HL-60 (cell line): ENCODE measurements at regions not wholly inside any gene's neighbourhood (a gene's known extent, or its start where the extent isn't known, plus 50 kb on each side); places are given as distances from the start of the nearest gene placed in this dataset.

Source experiments
- DNase-seq, 2 experiments: peaks; one replicate each; pipeline ENCODE4 v3.0.0-alpha.2; 2010 to 2020; ENCODE audit warnings: low read depth in 1 of 2, low spot score in 1 of 2
- H3K27ac ChIP-seq: fragments of 250-450 bp; sonication (Bioruptor Pico); replicated peaks from 2 replicates; pipeline ENCODE4 v1.5.1; 2020; ENCODE audit warnings: mild to moderate bottlenecking, moderate library complexity
- H3K27me3 ChIP-seq: fragments of 250-450 bp; sonication (Bioruptor Pico); 2 replicates; pipeline ENCODE4 v1.5.1; 2021; ENCODE audit warnings: mild to moderate bottlenecking, moderate library complexity; ENCODE audit not compliant: insufficient read depth, poor library complexity, severe bottlenecking
- H3K4me3 ChIP-seq: replicated peaks from 2 replicates; pipeline ENCODE4 v1.5.1; 2011; ENCODE audit warnings: mild to moderate bottlenecking, control low read depth, low read length; ENCODE audit not compliant: insufficient read depth
- GABPA ChIP-seq: IDR thresholded peaks from 2 replicates; pipeline ENCODE4 v1.6.1; 2012; ENCODE audit warnings: low read depth
- POLR2AphosphoS5 ChIP-seq: IDR thresholded peaks from 2 replicates; pipeline ENCODE4 v1.6.1; 2012; ENCODE audit warnings: low read depth
- REST ChIP-seq: IDR thresholded peaks from 2 replicates; pipeline ENCODE4 v1.6.1; 2012; ENCODE audit warnings: low read depth; ENCODE audit not compliant: insufficient replicate concordance
- SPI1 ChIP-seq: IDR thresholded peaks from 2 replicates; pipeline ENCODE4 v1.6.1; 2012; ENCODE audit warnings: low read depth, mild to moderate bottlenecking, borderline replicate concordance
- TF ChIP-seq, protein P1 (sequence below): IDR thresholded peaks from one replicate; pipeline ENCODE4 v1.5.1; 2011; ENCODE audit warnings: low read length, control low read depth, inconsistent platforms; ENCODE audit not compliant: insufficient read depth

DNA sequence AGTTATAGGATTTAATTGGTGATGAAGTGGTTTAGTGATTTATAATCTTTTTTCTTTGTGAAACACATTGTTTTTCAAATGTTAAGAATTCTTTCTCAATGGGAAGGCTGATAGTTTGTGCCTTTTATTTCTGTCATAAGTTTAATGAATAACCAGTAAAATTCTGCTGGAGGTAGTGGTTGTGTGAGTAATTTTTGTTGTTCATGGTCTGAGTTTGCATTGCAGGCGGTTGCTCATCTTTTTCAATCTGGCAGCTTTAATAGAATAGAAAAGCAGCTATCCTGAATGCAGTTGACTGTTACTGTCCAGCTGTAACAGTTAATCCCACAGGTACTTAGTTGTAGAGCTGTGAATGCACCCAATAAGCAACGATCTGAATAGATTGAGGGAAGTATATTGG is 215.6 kb upstream of the AFF2 start:
- TF ChIP-seq POLR2AphosphoS5 (no peak), REST (no peak), GABPA (no peak), SPI1 (no peak)
- TF ChIP-seq, protein P1, sequence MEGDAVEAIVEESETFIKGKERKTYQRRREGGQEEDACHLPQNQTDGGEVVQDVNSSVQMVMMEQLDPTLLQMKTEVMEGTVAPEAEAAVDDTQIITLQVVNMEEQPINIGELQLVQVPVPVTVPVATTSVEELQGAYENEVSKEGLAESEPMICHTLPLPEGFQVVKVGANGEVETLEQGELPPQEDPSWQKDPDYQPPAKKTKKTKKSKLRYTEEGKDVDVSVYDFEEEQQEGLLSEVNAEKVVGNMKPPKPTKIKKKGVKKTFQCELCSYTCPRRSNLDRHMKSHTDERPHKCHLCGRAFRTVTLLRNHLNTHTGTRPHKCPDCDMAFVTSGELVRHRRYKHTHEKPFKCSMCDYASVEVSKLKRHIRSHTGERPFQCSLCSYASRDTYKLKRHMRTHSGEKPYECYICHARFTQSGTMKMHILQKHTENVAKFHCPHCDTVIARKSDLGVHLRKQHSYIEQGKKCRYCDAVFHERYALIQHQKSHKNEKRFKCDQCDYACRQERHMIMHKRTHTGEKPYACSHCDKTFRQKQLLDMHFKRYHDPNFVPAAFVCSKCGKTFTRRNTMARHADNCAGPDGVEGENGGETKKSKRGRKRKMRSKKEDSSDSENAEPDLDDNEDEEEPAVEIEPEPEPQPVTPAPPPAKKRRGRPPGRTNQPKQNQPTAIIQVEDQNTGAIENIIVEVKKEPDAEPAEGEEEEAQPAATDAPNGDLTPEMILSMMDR: no peak
- no peak overlapping the region for H3K4me3 ChIP-seq

DNA sequence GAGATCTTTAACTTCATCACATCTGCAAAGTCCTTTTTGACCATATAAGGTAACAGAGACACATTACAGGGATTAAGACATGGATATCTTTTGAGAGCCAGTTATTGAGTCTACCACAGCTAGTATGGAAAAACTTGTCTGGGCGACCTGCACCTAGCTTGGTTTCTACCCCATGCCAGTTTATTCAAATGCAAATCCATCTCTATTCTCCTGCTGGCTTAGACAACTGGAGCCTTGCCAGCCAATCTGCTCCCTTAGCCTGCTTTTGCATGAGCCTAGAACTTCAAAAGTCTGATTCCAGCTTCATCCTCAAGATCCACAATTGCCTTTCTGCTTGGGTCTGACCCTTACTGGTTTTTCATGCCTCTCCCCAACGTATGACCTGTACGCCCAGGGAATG is 212.0 kb upstream of the AFF2 start:
- Histone ChIP-seq H3K4me3 (no peak overlapping the region), H3K27me3 (no peaks in the 10 kb centered on the region), H3K27ac (no peak overlapping the region)
- no peak for TF ChIP-seq REST
- no peak for TF ChIP-seq POLR2AphosphoS5
- TF ChIP-seq GABPA: no peak
- TF ChIP-seq SPI1: no peak
- TF ChIP-seq, protein P1: no peak
- DNase-seq: no peak

More for the DNA sequence above, 215.6 kb upstream of the AFF2 start:
- no peak for DNase-seq
- Histone ChIP-seq H3K27me3 (no peaks in the 10 kb centered on the region), H3K27ac (no peak overlapping the region)

GRCh38 chrX:148290041-148290440 is 210.4 kb upstream of the AFF2 start:
- no peak overlapping the region for H3K4me3 ChIP-seq
- no peak for TF ChIP-seq GABPA
- TF ChIP-seq, protein P1: no peak
- no peak for TF ChIP-seq REST
- TF ChIP-seq SPI1: no peak
- no peak for TF ChIP-seq POLR2AphosphoS5
- no peak for DNase-seq
- H3K27ac ChIP-seq: no peak overlapping the region
- no peaks in the 10 kb centered on the region for H3K27me3 ChIP-seq
